HG03354 (cell line): ENCODE measurements at regions not wholly inside any gene's neighbourhood (a gene's known extent, or its start where the extent isn't known, plus 50 kb on each side); places are given as distances from the start of the nearest gene placed in this dataset.
"Not testable (repeated sequence)": the region's sequence is repeated elsewhere in the genome, so short reads cannot be mapped to it uniquely, and the experiment has no call there.

Source experiments
- ATAC-seq: cut with Tn5 transposase; IDR thresholded peaks from one replicate; pipeline ENCODE4 v1.9.1; 2021; ENCODE audit warnings: mild to moderate bottlenecking; ENCODE audit not compliant: unreplicated experiment, poor library complexity, severe bottlenecking

DNA sequence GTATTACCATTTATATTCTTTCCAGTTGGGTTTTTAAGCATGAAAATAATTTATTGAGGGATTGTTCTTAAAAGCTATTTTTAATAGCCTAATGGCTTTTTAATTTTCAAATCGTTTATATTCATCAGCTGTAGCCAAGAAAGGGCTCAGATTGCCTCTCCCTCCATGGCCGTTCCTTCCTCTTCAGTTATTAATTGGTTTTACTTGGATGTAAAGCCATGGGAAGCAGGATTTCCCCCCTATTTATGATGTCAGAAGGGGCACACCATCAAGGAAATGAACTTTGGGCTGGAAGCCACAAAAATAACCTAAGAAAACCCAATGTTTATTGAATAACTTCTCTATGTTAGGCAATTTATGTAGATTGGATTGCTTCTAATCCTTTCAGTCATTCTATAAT lies 656.3 kb downstream of the TYW1 start:
- ATAC-seq = no peak

GRCh38 chr7:67653856-67654454 lies 657.3 kb downstream of the TYW1 start:
- no peak for ATAC-seq

GRCh38 chr7:67654642-67655041 lies 658.0 kb downstream of the TYW1 start:
- no peak for ATAC-seq

DNA sequence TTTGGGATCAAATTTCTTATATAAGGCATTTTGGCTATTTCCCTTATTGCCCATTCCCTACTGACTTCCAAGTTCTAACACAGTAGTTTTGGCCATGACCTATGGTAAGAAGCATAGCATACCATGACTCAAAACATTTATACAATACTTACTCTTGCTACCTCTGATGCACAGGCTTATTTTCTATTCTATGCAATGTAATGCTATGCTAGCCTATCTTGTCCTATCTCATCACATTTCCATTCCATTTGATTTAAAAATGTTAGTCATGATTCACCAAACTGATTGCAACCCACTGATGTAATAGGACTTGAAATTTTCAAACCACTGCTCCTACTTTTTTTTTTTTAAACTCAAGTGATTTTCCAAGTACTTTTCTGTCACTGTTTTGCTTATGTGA lies 658.5 kb downstream of the TYW1 start:
- ATAC-seq = no peak

- ATAC-seq = no peak
These were observed 662.5 kb downstream of the TYW1 start for GRCh38 chr7:67659091-67659490.

GRCh38 chr7:67662804-67663203 lies 666.2 kb downstream of the TYW1 start:
- ATAC-seq = no peak

- ATAC-seq = no peak
These were observed 667.0 kb downstream of the TYW1 start for GRCh38 chr7:67663644-67664043.

GRCh38 chr7:67666359-67666758 lies 669.7 kb downstream of the TYW1 start:
- ATAC-seq = not testable (repeated sequence)

GRCh38 chr7:67671006-67671548 lies 674.4 kb downstream of the TYW1 start:
- no peak for ATAC-seq

- no peak for ATAC-seq
These were observed 677.2 kb downstream of the TYW1 start for GRCh38 chr7:67673861-67674260.

GRCh38 chr7:67674862-67675261 lies 678.2 kb downstream of the TYW1 start:
- ATAC-seq = not testable (repeated sequence)

DNA sequence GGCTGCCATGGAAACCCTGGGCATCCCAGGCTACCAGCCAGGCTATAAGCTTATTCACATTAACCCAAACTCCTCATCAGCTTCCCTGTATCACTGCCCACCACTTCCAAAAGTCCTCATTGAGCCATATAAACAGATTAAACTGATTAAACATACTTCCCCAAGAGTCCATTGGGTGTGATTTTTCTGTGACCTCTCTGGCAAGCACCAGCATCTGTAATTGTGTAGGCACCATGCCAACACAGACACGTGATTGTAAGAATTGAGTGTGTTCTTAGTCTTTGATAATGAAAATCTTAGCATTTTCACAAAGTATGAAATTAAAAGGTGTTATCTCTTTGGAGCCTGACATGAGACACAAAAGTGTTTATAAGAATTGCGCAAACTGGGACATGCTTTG lies 679.3 kb downstream of the TYW1 start:
- ATAC-seq = no peak

GRCh38 chr7:67678419-67678818 lies 681.8 kb downstream of the TYW1 start:
- no peak for ATAC-seq

DNA sequence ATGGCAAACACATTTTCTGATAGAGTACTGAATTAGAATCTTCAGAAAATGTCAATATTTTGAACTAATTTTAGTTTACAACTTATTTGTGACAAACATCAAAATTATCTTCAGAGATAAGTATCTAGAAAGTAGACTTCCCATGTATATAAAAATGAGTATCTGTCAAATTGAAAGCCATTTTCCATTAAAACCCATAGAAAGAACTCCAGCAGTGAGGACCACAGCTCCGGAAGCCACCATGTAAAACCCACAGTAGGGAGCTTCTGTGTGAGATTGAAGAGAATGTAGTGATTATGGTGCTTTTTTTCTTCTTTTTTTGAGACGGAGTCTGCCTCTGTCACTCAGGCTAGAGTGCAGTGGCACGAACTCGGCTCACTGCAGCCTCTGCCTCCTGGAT lies 687.0 kb downstream of the TYW1 start:
- no peak for ATAC-seq

- no peak for ATAC-seq
These were observed 694.1 kb downstream of the TYW1 start for GRCh38 chr7:67690700-67691099.

DNA sequence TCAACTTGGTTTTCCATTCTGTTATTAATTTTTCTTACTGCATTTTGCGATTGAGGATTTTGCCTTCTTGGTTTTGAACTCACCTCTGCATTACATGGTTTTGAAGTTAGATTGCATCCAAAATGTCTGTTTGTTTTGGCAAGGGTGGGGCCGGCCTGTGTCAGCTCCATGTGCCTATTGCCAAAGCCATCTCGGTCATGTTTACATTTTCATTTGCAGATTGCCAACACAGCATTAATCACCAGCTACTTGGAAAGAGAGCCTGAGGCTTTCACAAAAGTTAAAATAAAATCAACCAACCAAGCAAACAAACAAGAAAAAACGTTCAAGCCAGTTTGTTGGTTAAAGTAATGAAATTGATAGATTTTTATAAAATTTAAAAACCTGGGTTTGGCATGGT lies 695.8 kb downstream of the TYW1 start:
- ATAC-seq = no peak

- no peak for ATAC-seq
These were observed 699.5 kb downstream of the TYW1 start for GRCh38 chr7:67696124-67696523.

DNA sequence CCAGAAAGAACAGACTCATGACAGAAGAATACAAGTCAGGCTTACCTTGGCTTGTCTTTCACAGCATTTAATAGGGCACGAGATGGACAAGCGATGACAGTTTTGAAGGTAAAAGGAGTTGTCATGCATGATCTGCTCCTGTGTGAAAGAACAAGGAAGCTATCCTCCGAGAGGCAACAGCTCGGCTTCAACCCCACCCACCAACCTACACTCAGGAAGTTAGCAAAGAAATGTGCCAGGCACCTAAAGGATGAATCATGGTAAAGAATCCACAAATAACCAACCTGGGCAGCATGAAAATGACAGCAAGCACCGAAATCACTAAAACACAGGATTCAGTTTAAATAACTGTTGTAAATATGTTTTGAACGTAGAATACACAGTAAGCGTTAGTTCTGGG lies 700.2 kb downstream of the TYW1 start:
- no peak for ATAC-seq

- ATAC-seq = no peak
These were observed 701.7 kb downstream of the TYW1 start for GRCh38 chr7:67698354-67698753.

DNA sequence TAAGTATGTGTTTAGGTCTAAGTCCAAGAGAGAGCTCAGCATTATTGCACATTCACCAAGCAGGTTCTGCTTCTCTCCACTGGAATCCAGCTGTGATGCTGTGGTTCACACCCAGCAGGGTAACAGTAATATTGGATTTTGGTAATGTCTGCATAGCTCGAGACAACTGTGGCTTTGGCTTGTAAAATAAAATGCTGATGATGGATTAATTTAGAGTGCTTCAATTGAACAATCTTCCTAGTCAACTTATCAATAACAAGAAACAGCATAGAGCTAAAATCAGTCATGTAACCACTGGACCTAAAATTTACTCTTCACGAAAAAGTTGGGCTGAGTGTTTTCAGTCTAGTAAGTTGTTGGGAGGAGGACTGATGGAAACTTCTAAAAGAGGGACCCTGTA lies 709.2 kb downstream of the TYW1 start:
- ATAC-seq = no peak

DNA sequence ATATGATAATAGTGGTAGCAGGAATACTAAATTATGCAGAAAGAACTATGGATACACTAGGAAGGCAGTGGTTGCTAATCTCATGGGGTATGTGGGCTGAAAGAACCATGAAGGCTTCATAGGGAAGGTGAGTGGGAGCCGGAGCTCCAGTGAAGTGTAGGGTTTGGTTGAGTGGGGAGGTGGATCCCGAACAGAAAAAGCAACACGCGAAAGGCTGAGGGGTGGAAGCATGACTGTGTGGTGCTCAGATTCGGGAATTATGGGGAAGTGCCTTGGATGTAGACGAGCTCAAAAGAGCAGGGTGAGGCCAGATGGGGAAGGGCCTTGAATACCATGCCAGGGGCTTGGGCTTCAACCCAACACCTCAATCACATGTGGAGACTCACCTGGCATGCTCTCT lies 715.1 kb downstream of the TYW1 start:
- no peak for ATAC-seq

- no peak for ATAC-seq
These were observed 716.9 kb downstream of the TYW1 start for GRCh38 chr7:67713451-67714056.
